Lower leg skin (tissue), 4 donors: ENCODE measurements at regions not wholly inside any gene's neighbourhood (a gene's known extent, or its start where the extent isn't known, plus 50 kb on each side); places are given as distances from the start of the nearest gene placed in this dataset.

Experiments used
- DNase-seq, 2 donors: peaks; one replicate each; pipeline ENCODE4 v3.0.0-alpha.2; 2019; ENCODE audit warnings: low spot score in 2 of 2
- H3K4me3 ChIP-seq: fragments of 200-600 bp; sonication (generic); 2 replicates; pipeline ENCODE4 v1.5.1; 2017; ENCODE audit warnings: mild to moderate bottlenecking, low read depth; ENCODE audit not compliant: poor library complexity, severe bottlenecking
- CTCF ChIP-seq, 3 donors: fragments of 450-650 bp; IDR thresholded peaks; one replicate each; pipeline ENCODE4 v1.5.1; 2016; ENCODE audit warnings: antibody characterized with exemption in 3 of 3, mild to moderate bottlenecking in 3 of 3, moderate library complexity in 2 of 3
- POLR2A ChIP-seq, 2 donors: fragments of 450-650 bp; IDR thresholded peaks; one replicate each; pipeline ENCODE4 v1.6.1; 2016 to 2017; ENCODE audit warnings: antibody characterized with exemption in 2 of 2, mild to moderate bottlenecking in 1 of 2, moderate library complexity in 1 of 2
- WGBS, 2 donors: methylation state at CpG; one replicate each; pipeline ENCODE4 v1.1.5; 2018; 5-methylcytosine and 5-hydroxymethylcytosine counted together
- intact Hi-C: fragments of 100-400 bp; cut with DNase I; formaldehyde crosslinking; loops from one replicate; pipeline ENCODE4 v1.15.0; 2023; ENCODE audit warnings: low total_unique reads

- TF ChIP-seq CTCF (IDR thresholded peaks at IDR 0.05) (no peak), POLR2A (IDR thresholded peaks at IDR 0.05) (no peak)
- no peak for DNase-seq
Measured at GRCh38 chr2:14137643-14138042, 494.9 kb upstream of the LRATD1 start.

GRCh38 chr2:14140009-14140550 lies 492.4 kb upstream of the LRATD1 start:
- WGBS, 2 donors, result 81 to 86% methylated on average over 6 of the region's 6 CpGs
- no peak overlapping the region for H3K4me3 ChIP-seq
- no peak for DNase-seq
- intact Hi-C loops, result no loop called here
- no peak for TF ChIP-seq POLR2A (IDR thresholded peaks at IDR 0.05)
- no peak for TF ChIP-seq CTCF (IDR thresholded peaks at IDR 0.05)

More at GRCh38 chr2:14137643-14138042, 494.9 kb upstream of the LRATD1 start:
- H3K4me3 ChIP-seq, result no peak overlapping the region
- 53 to 58% methylated on average over 2 of the region's 2 CpGs for WGBS, 2 donors
- intact Hi-C loops, result no loop called here

- DNase-seq, result no peak
- intact Hi-C loops, result no loop called here
- no peak for TF ChIP-seq POLR2A (IDR thresholded peaks at IDR 0.05)
- no peak for TF ChIP-seq CTCF (IDR thresholded peaks at IDR 0.05)
- no peak overlapping the region for H3K4me3 ChIP-seq
Measured at GRCh38 chr2:14143435-14143834, 489.1 kb upstream of the LRATD1 start.

GRCh38 chr2:14148216-14148615 lies 484.3 kb upstream of the LRATD1 start:
- TF ChIP-seq CTCF (IDR thresholded peaks at IDR 0.05), result no peak
- no peak for TF ChIP-seq POLR2A (IDR thresholded peaks at IDR 0.05)
- no peak overlapping the region for H3K4me3 ChIP-seq
- DNase-seq, result no peak
- intact Hi-C loops, result no loop called here
- WGBS, 2 donors, result 18 to 33% methylated on average over 1 of the region's 1 CpG

- no peak for TF ChIP-seq POLR2A (IDR thresholded peaks at IDR 0.05)
- TF ChIP-seq CTCF (IDR thresholded peaks at IDR 0.05), result no peak
- no peak for DNase-seq
- H3K4me3 ChIP-seq, result no peak overlapping the region
- intact Hi-C loops, result no loop called here
Measured at GRCh38 chr2:14157816-14158215, 474.7 kb upstream of the LRATD1 start.

- 78 to 79% methylated on average over 3 of the region's 3 CpGs for WGBS, 2 donors
- H3K4me3 ChIP-seq, result no peak overlapping the region
- DNase-seq, result no peak
- TF ChIP-seq CTCF (IDR thresholded peaks at IDR 0.05) (no peak), POLR2A (IDR thresholded peaks at IDR 0.05) (no peak)
- intact Hi-C loops, result no loop called here
Measured at GRCh38 chr2:14180333-14180732, 452.2 kb upstream of the LRATD1 start.
